ENCODE measurements at regions not wholly inside any gene's neighbourhood (a gene's known extent, or its start where the extent isn't known, plus 50 kb on each side); places are given as distances from the start of the nearest gene placed in this dataset.

DNA sequence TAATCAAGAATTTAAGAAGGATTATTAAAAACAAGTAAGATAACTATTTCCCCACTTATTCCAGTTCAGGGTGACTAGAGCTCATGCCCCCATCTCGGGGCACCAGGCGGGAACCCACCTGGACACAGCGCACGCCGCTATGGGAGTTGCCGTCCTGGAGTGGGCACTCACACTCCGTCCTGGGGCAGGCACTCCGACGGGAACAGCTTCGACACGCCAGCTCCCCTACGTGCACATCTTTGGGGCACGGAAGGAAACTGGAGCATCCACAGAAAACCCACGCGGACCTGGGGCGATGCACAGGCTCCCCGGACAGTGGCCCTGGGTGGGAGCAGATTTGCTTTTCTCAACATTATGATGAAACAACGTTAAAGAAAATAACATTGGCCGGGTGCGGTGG lies 52.0 kb upstream of the GATA5 start:
- DNase-seq (ENCODE audit: low read depth in 3 of 3) = no peak

GRCh38 chr20:62528983-62529891 lies 53.4 kb upstream of the GATA5 start:
- no peak for DNase-seq (ENCODE audit: low read depth in 3 of 3)

DNA sequence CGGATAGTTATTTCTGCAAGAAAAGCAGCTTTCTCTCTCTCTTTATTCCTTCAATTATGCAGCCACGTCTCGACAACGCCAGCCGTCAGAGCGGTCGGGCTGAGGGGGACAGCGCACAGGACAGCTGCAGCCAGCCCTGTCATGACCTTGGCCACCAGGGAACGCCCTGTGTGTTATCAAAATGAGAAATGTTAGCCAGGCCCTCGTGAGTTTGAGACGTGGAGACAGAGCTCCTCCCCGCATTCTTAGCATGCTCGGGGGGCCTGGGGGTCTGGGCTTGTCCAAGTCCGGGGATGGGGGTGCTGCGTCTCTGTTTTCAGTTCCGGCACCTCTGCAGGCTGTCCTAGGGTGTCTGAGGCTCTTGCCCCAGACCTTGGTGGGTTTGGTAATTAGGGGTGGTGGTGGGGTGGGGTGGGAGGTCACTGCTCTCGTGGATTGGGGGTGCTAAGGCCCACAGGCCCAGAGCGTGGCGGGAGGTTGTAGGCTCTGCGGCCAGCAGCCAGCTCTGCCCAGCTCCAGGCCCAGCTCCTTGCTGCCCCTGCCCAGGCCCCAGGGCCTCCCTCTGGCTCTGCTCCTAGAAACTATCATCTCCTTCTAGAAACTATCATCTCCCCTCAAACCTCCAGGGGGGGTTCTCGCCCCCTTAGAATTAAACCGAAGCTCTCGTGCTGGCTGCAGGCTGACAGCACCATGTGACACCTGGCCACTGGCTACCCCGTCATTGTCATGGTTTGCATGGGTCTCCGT lies 54.3 kb upstream of the GATA5 start:
- no peak for DNase-seq (ENCODE audit: low read depth in 3 of 3)

GRCh38 chr20:62530643-62531032 lies 54.8 kb upstream of the GATA5 start:
- no peak for DNase-seq (ENCODE audit: low read depth in 3 of 3)

DNA sequence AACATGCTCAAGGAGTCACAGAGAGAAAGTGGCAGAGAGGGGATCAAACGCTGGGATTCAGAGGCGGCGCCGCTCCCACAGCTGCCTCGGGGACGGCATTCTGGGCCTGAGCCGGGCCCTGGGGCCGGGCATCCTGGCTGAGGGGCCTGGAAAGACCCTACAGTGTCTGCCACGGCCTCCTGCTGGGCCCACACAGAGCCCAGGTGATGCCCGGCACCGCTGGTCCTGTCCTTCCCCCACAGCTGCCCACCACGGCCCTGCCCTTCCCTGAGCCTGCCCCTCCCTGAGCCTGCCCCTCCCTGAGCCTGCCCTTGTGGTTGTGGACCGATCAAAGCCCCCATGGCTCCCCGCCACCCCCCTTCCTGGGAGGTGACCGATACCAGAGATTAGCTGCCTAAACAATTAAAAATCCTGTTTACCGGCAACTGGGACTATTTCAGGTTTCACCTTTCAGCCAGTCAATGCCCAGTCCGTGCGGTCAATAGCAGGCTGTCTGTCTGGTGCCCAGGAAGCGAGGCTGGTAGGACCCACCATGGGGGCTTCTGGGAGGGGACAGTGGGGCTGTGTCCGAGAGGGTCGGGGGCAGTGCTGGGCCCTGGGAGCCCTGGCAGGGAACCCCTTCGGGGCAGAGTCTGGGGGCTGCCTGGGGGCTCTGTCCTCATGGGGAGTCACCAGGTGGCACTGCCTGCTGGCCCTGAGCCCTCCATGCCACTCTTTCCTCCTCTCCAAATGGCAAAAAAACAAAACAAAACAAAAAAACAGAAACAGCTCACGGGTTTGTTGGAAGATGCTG lies 55.4 kb upstream of the GATA5 start:
- no peak for DNase-seq (ENCODE audit: low read depth in 3 of 3)

DNA sequence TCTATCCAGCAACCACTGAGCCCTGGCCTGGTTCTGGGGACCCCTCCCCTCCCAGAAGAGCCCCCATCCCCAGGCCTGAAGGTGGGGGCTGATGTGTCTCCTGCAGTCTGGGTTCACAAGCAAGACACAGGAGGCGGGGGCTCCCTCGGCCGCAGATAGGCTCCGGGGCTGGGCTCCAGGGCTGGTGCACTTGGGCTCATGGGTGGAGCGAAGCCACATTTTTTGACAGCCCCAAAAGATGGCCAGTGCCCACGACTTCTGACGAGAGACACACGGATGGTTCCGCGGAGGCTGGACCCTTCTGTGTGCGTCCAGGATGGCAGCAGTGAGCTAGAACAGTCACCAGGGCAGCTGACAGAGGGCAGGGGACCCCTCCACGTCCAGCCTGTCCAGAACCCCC lies 57.1 kb upstream of the GATA5 start:
- no peak for DNase-seq (ENCODE audit: low read depth in 3 of 3)

DNA sequence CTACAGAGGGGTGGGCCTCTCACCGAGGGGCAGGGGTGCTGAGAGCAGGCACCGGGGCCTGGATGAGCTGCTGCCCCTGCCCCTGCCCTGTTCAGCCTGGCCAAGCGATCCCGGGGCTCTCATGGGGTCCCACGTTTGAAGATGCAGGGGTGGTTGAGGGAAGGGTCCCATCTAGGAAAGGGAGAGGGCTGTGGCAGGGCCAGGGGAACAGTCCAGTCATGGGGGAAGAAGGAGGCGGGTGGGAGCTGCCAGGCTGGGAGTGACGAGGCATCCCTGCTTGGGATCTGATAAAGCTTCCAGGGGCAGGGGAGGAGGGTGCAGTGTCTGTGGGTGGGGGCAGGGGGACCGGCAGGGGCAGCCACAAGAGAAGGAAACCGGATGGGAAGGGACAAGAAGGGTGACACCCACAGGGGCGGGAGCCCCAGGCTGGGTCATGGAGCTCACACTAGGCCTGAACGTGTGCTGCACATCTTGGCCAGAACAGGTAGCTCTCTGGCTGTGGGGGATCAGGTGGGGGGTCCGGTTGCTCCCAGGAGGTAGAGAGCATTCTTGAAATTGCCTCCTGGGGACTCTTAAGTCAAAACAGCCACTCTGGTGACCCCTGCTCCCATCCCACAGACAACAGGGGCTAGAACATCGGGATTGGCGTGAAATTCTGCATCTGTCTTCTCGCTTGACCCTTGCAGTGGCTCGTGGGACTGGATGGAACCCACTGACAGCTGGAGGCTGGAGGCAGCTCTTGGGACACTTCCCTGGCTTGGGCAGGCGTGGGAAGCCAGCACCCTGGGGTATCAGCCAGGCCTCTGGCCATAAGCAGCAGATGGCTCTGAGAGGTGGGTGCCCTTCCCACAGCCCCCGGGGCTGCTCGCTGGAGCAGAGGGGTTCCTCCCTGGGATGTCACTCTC lies 58.0 kb upstream of the GATA5 start:
- DNase-seq (ENCODE audit: low read depth in 3 of 3) = no peak

- DNase-seq (ENCODE audit: low read depth in 3 of 3) = no peak
Measured at GRCh38 chr20:62534526-62535221, 58.9 kb upstream of the GATA5 start.

- DNase-seq (ENCODE audit: low read depth in 3 of 3) = no peak
Measured at GRCh38 chr20:62535282-62535811, 59.6 kb upstream of the GATA5 start.

DNA sequence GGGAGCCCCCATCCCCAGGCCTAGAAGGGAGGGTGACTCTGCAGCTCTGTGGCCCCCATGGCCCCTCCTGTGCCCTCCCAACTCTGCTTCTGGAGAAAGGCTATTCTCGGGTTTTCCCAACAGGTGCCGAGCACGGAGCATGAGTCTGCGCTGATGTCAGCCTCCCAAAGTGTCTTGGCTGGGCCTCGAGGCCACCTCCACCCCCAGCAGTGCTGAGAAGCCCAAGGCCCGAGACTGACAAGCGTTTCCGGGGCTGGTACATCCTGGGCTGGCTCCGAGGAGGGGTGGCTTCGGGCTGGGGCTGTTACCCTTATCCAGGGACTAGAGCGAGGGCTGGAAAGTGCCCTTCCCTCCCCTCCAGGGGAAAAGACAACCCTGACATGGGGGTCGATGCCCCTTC lies 60.2 kb upstream of the GATA5 start:
- DNase-seq (ENCODE audit: low read depth in 3 of 3) = no peak

GRCh38 chr20:62536871-62537401 lies 61.1 kb upstream of the GATA5 start:
- DNase-seq (ENCODE audit: low read depth in 3 of 3) = no peak

GRCh38 chr20:62537649-62538292 lies 62.0 kb upstream of the GATA5 start:
- no peak for DNase-seq (ENCODE audit: low read depth in 3 of 3)

GRCh38 chr20:62539198-62540045 lies 63.6 kb upstream of the GATA5 start:
- no peak for DNase-seq (ENCODE audit: low read depth in 3 of 3)

DNA sequence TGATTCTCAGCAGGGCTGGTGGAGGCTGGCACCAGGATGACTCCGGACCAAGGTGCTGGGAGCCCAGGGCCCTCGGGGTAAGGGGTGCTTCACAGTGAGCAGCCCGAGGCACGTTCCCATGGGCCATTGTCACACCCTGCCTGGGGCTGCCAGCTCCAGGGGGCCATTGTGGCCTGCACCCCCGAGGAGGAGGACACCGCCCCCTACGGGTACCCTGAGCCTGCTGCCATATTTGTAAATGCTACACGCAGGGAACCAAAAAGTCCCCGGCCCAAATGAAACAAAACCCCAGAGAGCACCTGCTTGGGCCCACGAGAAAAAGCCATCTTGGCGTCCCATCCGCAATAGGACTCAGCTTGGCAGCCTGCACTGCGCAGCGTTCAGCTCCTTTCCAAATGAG lies 64.7 kb upstream of the GATA5 start:
- no peak for DNase-seq (ENCODE audit: low read depth in 3 of 3)

- no peak for DNase-seq (ENCODE audit: low read depth in 3 of 3)
Measured at GRCh38 chr20:62542862-62543261, 67.1 kb upstream of the GATA5 start.

DNA sequence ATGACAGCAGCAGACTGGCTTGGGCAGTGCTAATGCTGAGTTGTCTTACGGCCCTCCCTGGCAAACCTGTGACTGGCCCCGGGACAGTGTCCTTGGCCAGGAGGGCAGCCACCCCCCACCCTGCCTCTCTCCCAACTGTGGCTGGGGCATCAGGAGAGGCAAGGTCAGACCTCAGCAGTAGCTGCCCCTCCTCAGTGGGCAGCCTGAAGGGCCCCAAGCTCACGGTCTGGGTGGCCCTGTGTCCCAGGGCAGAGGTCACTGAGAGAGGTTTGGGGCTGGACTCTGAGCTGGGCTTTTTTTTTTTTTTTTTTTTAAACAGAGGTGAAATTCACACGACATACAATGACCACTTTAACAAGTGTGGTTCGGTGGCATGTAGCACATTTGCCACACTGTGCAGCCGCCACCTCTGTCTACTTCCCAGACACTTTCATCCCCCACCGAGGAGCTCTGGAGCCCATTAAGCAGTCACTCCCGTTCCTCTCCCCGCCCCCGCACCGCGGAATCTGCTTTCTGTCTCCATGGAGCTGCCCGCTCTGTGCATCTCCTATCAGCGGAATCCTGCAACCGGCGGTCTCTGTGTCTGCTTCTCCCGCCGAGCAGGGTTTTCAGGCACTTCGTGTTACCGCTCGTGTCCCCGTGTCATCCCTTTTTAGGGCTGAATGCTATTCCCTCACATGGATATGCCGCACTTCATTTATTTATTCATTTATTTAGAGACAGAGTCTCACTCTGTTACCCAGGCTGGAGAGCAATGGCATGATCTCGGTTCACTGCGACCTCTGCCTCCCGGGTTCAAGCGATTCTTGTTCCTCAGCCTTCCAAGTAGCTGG lies 67.9 kb upstream of the GATA5 start:
- DNase-seq (ENCODE audit: low read depth in 3 of 3) = no peak

DNA sequence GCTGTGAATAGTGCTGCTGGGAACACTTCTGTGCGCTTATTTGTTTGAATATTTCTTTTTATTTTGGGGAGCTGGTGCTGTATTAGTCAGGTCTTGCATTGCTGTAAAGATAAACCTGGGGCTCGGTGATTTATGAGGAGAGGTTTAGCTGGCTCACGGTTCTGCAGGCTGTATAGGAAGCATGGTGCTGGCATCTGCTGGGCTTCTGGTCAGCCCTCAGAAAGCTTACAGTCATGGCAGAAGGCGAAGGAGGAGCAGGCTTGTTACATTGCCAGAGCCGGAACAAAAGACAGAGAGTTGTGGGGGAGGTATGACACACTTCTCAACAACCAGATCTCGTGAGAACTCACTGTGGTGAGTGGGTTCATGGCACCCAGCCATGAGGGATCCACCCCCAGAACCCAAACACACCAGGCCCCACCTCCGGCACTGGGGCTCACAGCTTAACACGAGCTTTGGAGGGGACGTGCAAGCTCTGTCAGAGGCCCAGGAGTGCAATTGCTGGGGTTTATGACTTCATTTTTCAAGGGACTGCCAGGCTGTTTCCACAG lies 68.8 kb upstream of the GATA5 start:
- no peak for DNase-seq (ENCODE audit: low read depth in 3 of 3)

All from stimulated activated CD4-positive, alpha-beta T cell treated with anti-CD3 and anti-CD28 coated beads, TNF-alpha, amount 100 ng/mL, for 48 hours (primary cell).